ENCODE measurements at regions not wholly inside any gene's neighbourhood (a gene's known extent, or its start where the extent isn't known, plus 50 kb on each side); places are given as distances from the start of the nearest gene placed in this dataset.
"Not testable (repeated sequence)": the region's sequence is repeated elsewhere in the genome, so short reads cannot be mapped to it uniquely, and the experiment has no call there.

- no peak for DNase-seq
These were observed 237.6 kb downstream of the IKZF2 start for GRCh38 chr2:212913640-212914306.

GRCh38 chr2:212912445-212913103, 238.8 kb downstream of the IKZF2 start:
- DNase-seq: peak in 1 of 58 donors; percentile 8

GRCh38 chr2:212911011-212911410, 240.4 kb downstream of the IKZF2 start:
- no peak for DNase-seq

- no peak for DNase-seq
These were observed 242.6 kb downstream of the IKZF2 start for GRCh38 chr2:212908682-212909435.

- no peak for DNase-seq
These were observed 243.4 kb downstream of the IKZF2 start for GRCh38 chr2:212908031-212908430.

GRCh38 chr2:212906620-212907019, 244.8 kb downstream of the IKZF2 start:
- DNase-seq: no peak

- DNase-seq: no peak
These were observed 245.7 kb downstream of the IKZF2 start for GRCh38 chr2:212905640-212906201.

- no peak for DNase-seq
These were observed 246.8 kb downstream of the IKZF2 start for GRCh38 chr2:212904646-212905045.

- no peak for DNase-seq
These were observed 248.0 kb downstream of the IKZF2 start for GRCh38 chr2:212903413-212903812.

GRCh38 chr2:212902421-212902820, 249.0 kb downstream of the IKZF2 start:
- no peak for DNase-seq

- DNase-seq: no peak
These were observed 249.7 kb downstream of the IKZF2 start for GRCh38 chr2:212901604-212902275.

- no peak for DNase-seq
These were observed 250.7 kb downstream of the IKZF2 start for GRCh38 chr2:212900715-212901114.

GRCh38 chr2:212898011-212898410, 253.4 kb downstream of the IKZF2 start:
- DNase-seq: no peak

GRCh38 chr2:212897296-212897695, 254.1 kb downstream of the IKZF2 start:
- no peak for DNase-seq

- DNase-seq: no peak
These were observed 257.4 kb downstream of the IKZF2 start for GRCh38 chr2:212894026-212894425.

GRCh38 chr2:212893216-212893615, 258.2 kb downstream of the IKZF2 start:
- DNase-seq: no peak

GRCh38 chr2:212892193-212892592, 259.2 kb downstream of the IKZF2 start:
- DNase-seq: peak in 2 of 58 donors; percentile 1 to 4

- DNase-seq: no peak
These were observed 259.8 kb downstream of the IKZF2 start for GRCh38 chr2:212891580-212891979.

- DNase-seq: no peak
These were observed 268.8 kb downstream of the IKZF2 start for GRCh38 chr2:212882626-212883025.

- DNase-seq: not testable (repeated sequence)
These were observed 274.9 kb downstream of the IKZF2 start for GRCh38 chr2:212876556-212876955.

GRCh38 chr2:212875950-212876349, 275.5 kb downstream of the IKZF2 start:
- not testable (repeated sequence) for DNase-seq

All from anterior cingulate cortex (tissue), 58 donors.